HCT116 (cell line): ENCODE measurements at regions not wholly inside any gene's neighbourhood (a gene's known extent, or its start where the extent isn't known, plus 50 kb on each side); places are given as distances from the start of the nearest gene placed in this dataset.

Experiments
- ATAC-seq: fragments of 200-7000 bp; cut with Tn5 transposase; 2 replicates; pipeline ENCODE4 v1.9.1; 2020; ENCODE audit warnings: mild to moderate bottlenecking, moderate library complexity
- BruUV-seq: library from RNA; stranded (reverse); fragments of 400-500 nt; replicated peaks from 2 replicates; lab custom pipeline; 2021; lab: Mats Ljungman, UMichigan
- CTCF ChIA-PET: fragments of 300-600 bp; sonication (Branson Sonifier 250); formaldehyde crosslinking; loops from one replicate; lab custom pipeline; 2021; ENCODE audit warnings: antibody characterized with exemption; lab: Charles Lee
- POLR2A ChIA-PET: fragments of 300-600, 350-600 bp; sonication (Branson Sonifier 250); formaldehyde crosslinking; loops from one replicate; lab custom pipeline; 2021; ENCODE audit warnings: antibody characterized with exemption; lab: Charles Lee
- RAD21 ChIA-PET, 2 experiments: fragments of 300-600 bp; sonication (Branson Sonifier 250); formaldehyde crosslinking; loops; one replicate each; lab custom pipeline; 2023; ENCODE audit warnings: low total read pairs in 2 of 2; ENCODE audit not compliant: uncharacterized antibody in 2 of 2, unreplicated experiment in 2 of 2, low non-redundant PET in 1 of 2; lab: Charles Lee
- DNase-seq: peaks from one replicate; pipeline ENCODE4 v3.0.0-alpha.2; 2010; ENCODE audit warnings: low read depth, low spot score
- H2AFZ ChIP-seq: fragments of 200-600 bp; shearing (Covaris generic), sonication (generic); 2 replicates; pipeline ENCODE4 v1.6.1; 2017; ENCODE audit warnings: low read depth, mixed run types, mixed read lengths, antibody characterized with exemption, low read length; ENCODE audit not compliant: poor library complexity, severe bottlenecking
- H3K27ac ChIP-seq: 2 replicates; pipeline ENCODE4 v1.5.1; 2012; ENCODE audit warnings: low read depth, low read length
- H3K27me3 ChIP-seq: fragments of 200-600 bp; sonication (generic); 2 replicates; pipeline ENCODE4 v1.6.1; 2016; ENCODE audit warnings: mixed run types, low read length, mixed read lengths; ENCODE audit not compliant: insufficient read depth
- H3K36me3 ChIP-seq, 2 experiments: fragments of 200-500 bp in 1 of 2; fragments of 200-600 bp in 1 of 2; sonication (Bioruptor generic) in 1 of 2; sonication (generic) in 1 of 2; 2 replicates each; pipeline versions ENCODE4 v1.5.1 to v1.6.1; 2014 to 2016; ENCODE audit warnings: low read length in 2 of 2, inconsistent platforms in 1 of 2, mixed read lengths in 1 of 2, mixed run types in 1 of 2; ENCODE audit not compliant: insufficient read depth in 2 of 2, control insufficient read depth in 1 of 2
- H3K4me1 ChIP-seq, 2 experiments: fragments of 200-600 bp in 1 of 2; sonication (generic) in 1 of 2; 2 replicates each; pipeline versions ENCODE4 v1.5.1 to v1.6.1; 2012 to 2017; ENCODE audit warnings: low read length in 2 of 2, inconsistent platforms in 1 of 2, mild to moderate bottlenecking in 1 of 2, mixed read lengths in 1 of 2, mixed run types in 1 of 2, moderate library complexity in 1 of 2; ENCODE audit not compliant: insufficient read depth in 2 of 2, control insufficient read depth in 1 of 2
- H3K4me2 ChIP-seq: fragments of 200-600 bp; sonication (generic); 2 replicates; pipeline ENCODE4 v1.6.1; 2017; ENCODE audit warnings: mixed run types, low read length, mixed read lengths
- H3K4me3 ChIP-seq, 2 experiments: fragments of 200-600 bp in 1 of 2; sonication (generic) in 1 of 2; replicated peaks in 1 of 2; 2 replicates each; pipeline ENCODE4 v1.5.1; 2011 to 2016; ENCODE audit warnings: low read length in 2 of 2, control low read depth in 1 of 2, low read depth in 1 of 2, mild to moderate bottlenecking in 1 of 2, mixed read lengths in 1 of 2, mixed run types in 1 of 2
- H3K79me2 ChIP-seq: fragments of 200-600 bp; sonication (generic); 2 replicates; pipeline ENCODE4 v1.6.1; 2017; ENCODE audit warnings: mild to moderate bottlenecking, mixed run types, low read length, moderate library complexity, mixed read lengths; ENCODE audit not compliant: insufficient read depth
- H3K9ac ChIP-seq: fragments of 200-600 bp; sonication (generic); 2 replicates; pipeline ENCODE4 v1.6.1; 2016; ENCODE audit warnings: low read length, mixed read lengths
- H3K9me2 ChIP-seq: fragments of 200-600 bp; sonication (generic), shearing (Covaris generic); 2 replicates; pipeline ENCODE4 v1.6.1; 2017; ENCODE audit warnings: mixed run types, mild to moderate bottlenecking, moderate library complexity; ENCODE audit not compliant: insufficient read depth
- H3K9me3 ChIP-seq, 2 experiments: fragments of 200-500 bp in 1 of 2; fragments of 200-600 bp in 1 of 2; sonication (Bioruptor generic) in 1 of 2; sonication (generic) in 1 of 2; 2 replicates each; pipeline ENCODE4 v1.6.1; 2014 to 2017; ENCODE audit warnings: low read length in 2 of 2, mixed read lengths in 2 of 2, inconsistent platforms in 1 of 2, low read depth in 1 of 2, mild to moderate bottlenecking in 1 of 2, mixed run types in 1 of 2, moderate library complexity in 1 of 2; ENCODE audit not compliant: control insufficient read depth in 1 of 2, insufficient read depth in 1 of 2
- H4K20me1 ChIP-seq: fragments of 200-600 bp; sonication (generic), shearing (Covaris generic); 2 replicates; pipeline ENCODE4 v1.6.1; 2017; ENCODE audit warnings: mixed run types, mild to moderate bottlenecking, moderate library complexity; ENCODE audit not compliant: insufficient read depth
- ATF3 ChIP-seq: IDR thresholded peaks from 2 replicates; pipeline ENCODE4 v1.6.1; 2012
- CBX3 ChIP-seq: IDR thresholded peaks from 2 replicates; pipeline ENCODE4 v1.6.1; 2012; ENCODE audit warnings: low read depth
- CTCF ChIP-seq, 3 experiments: fragments of 200-600 bp in 1 of 3; sonication (generic) in 1 of 3; IDR thresholded peaks in 2 of 3; conservative IDR thresholded peaks in 1 of 3; 2 replicates each; pipeline ENCODE4 v1.5.1; 2012 to 2017; ENCODE audit warnings: low read depth in 2 of 3, low read length in 2 of 3, antibody characterized with exemption in 1 of 3, borderline replicate concordance in 1 of 3, control low read depth in 1 of 3, mild to moderate bottlenecking in 1 of 3, mixed read lengths in 1 of 3, mixed run types in 1 of 3, moderate library complexity in 1 of 3; ENCODE audit not compliant: insufficient read depth in 1 of 3
- EGR1 ChIP-seq: IDR thresholded peaks from 2 replicates; pipeline ENCODE4 v1.6.1; 2012; ENCODE audit warnings: low read depth
- EZH2 ChIP-seq: fragments of 200-600 bp; sonication (generic); IDR thresholded peaks from 2 replicates; pipeline ENCODE4 v1.6.1; 2017; ENCODE audit warnings: antibody characterized with exemption, mixed run types
- JUND ChIP-seq: IDR thresholded peaks from 2 replicates; pipeline ENCODE4 v1.6.1; 2012
- MAX ChIP-seq: IDR thresholded peaks from 2 replicates; pipeline ENCODE4 v1.6.1; 2012
- POLR2A ChIP-seq: IDR thresholded peaks from 2 replicates; pipeline ENCODE4 v1.7.0; 2011; ENCODE audit warnings: borderline replicate concordance; ENCODE audit not compliant: insufficient read depth, insufficient read length; ENCODE audit errors: extremely low read depth
- SRF ChIP-seq: IDR thresholded peaks from 2 replicates; pipeline ENCODE4 v1.6.1; 2012; ENCODE audit warnings: low read depth
- ZFX ChIP-seq: fragments of 450-650 bp; IDR thresholded peaks from 2 replicates; pipeline ENCODE4 v1.6.1; 2017
- ZNF274 ChIP-seq: fragments of 200-500 bp; sonication (Bioruptor generic); IDR thresholded peaks from 2 replicates; pipeline ENCODE4 v1.6.1; 2014; ENCODE audit warnings: mild to moderate bottlenecking, low read depth, low read length, inconsistent platforms
- intact Hi-C: fragments of 100-400 bp; cut with micrococcal nuclease; formaldehyde crosslinking; loops from 2 replicates; pipeline ENCODE4 v1.10.0; 2022

GRCh38 chr12:17579205-17580026 is 510.6 kb downstream of the RERGL start:
- no TSS peak for BruUV-seq
- H2AFZ ChIP-seq = no peak overlapping the region
- no peaks in the 10 kb centered on the region for H3K27me3 ChIP-seq
- no peaks in the 10 kb centered on the region; a peak in 1 of 4 replicates for H3K9me3 ChIP-seq
- H4K20me1 ChIP-seq = no peaks in the 10 kb centered on the region
- no peaks in the 10 kb centered on the region for H3K9me2 ChIP-seq
- H3K27ac ChIP-seq = no peak overlapping the region
- no peaks in the 10 kb centered on the region for H3K4me1 ChIP-seq
- no peak overlapping the region for H3K9ac ChIP-seq
- RAD21 ChIA-PET = no interaction called here
- intact Hi-C loops = loop anchor here (5.0 kb wide), 1 partner anchor 238 kb away; no protein-coding TSS in a partner anchor
- no peak for DNase-seq
- CTCF ChIA-PET = no interaction called here
- H3K4me2 ChIP-seq = no peak overlapping the region
- ATAC-seq = no peak
- no peak overlapping the region for H3K4me3 ChIP-seq
- no peaks in the 10 kb centered on the region for H3K36me3 ChIP-seq
- TF ChIP-seq CBX3 = no peak
- no peak for TF ChIP-seq ATF3
- TF ChIP-seq MAX = no peak
- no peak for TF ChIP-seq ZNF274
- TF ChIP-seq EGR1 = no peak
- TF ChIP-seq EZH2 = no peak
- TF ChIP-seq SRF = no peak
- no peak for TF ChIP-seq JUND
- TF ChIP-seq CTCF (IDR thresholded peaks at IDR 0.05 in 2 of 3, conservative IDR thresholded peaks at IDR 0.05 in 1 of 3; ENCODE audit: borderline replicate concordance in 1 of 3, insufficient read depth in 1 of 3, low read depth in 2 of 3, low read length in 2 of 3) = no peak
- TF ChIP-seq ZFX = no peak
- no peak for TF ChIP-seq POLR2A
- TF ChIP-seq, all 23 proteins: peak for 0
- POLR2A ChIA-PET = no interaction called here
- H3K79me2 ChIP-seq = no peaks in the 10 kb centered on the region
